HL-60 (cell line): ENCODE measurements at regions not wholly inside any gene's neighbourhood (a gene's known extent, or its start where the extent isn't known, plus 50 kb on each side); places are given as distances from the start of the nearest gene placed in this dataset.

Experiments
- POLR2AphosphoS5 ChIP-seq: IDR thresholded peaks from 2 replicates; pipeline ENCODE4 v1.6.1; 2012; ENCODE audit warnings: low read depth
- SPI1 ChIP-seq: IDR thresholded peaks from 2 replicates; pipeline ENCODE4 v1.6.1; 2012; ENCODE audit warnings: low read depth, mild to moderate bottlenecking, borderline replicate concordance
- TF ChIP-seq, protein P1 (sequence below): IDR thresholded peaks from one replicate; pipeline ENCODE4 v1.5.1; 2011; ENCODE audit warnings: low read length, control low read depth, inconsistent platforms; ENCODE audit not compliant: insufficient read depth

GRCh38 chr6:103578115-103578514 lies 1281.6 kb downstream of the HACE1 start:
- TF ChIP-seq, protein P1, sequence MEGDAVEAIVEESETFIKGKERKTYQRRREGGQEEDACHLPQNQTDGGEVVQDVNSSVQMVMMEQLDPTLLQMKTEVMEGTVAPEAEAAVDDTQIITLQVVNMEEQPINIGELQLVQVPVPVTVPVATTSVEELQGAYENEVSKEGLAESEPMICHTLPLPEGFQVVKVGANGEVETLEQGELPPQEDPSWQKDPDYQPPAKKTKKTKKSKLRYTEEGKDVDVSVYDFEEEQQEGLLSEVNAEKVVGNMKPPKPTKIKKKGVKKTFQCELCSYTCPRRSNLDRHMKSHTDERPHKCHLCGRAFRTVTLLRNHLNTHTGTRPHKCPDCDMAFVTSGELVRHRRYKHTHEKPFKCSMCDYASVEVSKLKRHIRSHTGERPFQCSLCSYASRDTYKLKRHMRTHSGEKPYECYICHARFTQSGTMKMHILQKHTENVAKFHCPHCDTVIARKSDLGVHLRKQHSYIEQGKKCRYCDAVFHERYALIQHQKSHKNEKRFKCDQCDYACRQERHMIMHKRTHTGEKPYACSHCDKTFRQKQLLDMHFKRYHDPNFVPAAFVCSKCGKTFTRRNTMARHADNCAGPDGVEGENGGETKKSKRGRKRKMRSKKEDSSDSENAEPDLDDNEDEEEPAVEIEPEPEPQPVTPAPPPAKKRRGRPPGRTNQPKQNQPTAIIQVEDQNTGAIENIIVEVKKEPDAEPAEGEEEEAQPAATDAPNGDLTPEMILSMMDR: no peak
- TF ChIP-seq SPI1 (no peak), POLR2AphosphoS5 (no peak)
